NB4 (cell line): ENCODE measurements at regions not wholly inside any gene's neighbourhood (a gene's known extent, or its start where the extent isn't known, plus 50 kb on each side); places are given as distances from the start of the nearest gene placed in this dataset.

ENCODE experiments used
- CTCF ChIP-seq: IDR thresholded peaks from one replicate; pipeline ENCODE4 v1.5.1; 2012; ENCODE audit warnings: low read depth, low read length
- MAX ChIP-seq: IDR thresholded peaks from 2 replicates; pipeline ENCODE4 v1.6.1; 2011; ENCODE audit warnings: low read depth, low read length
- MYC ChIP-seq: IDR thresholded peaks from 2 replicates; pipeline ENCODE4 v1.6.1; 2011; ENCODE audit warnings: low read depth, low read length
- POLR2A ChIP-seq: IDR thresholded peaks from 2 replicates; pipeline ENCODE4 v1.6.1; 2011; ENCODE audit warnings: mild to moderate bottlenecking; ENCODE audit not compliant: insufficient read length; ENCODE audit errors: extremely low read depth

GRCh38 chr12:66899588-66899987, 220.7 kb upstream of the GRIP1 start:
- no peak for TF ChIP-seq CTCF
- no peak for TF ChIP-seq MAX
- no peak for TF ChIP-seq POLR2A
- no peak for TF ChIP-seq MYC
